Left hindlimb (tissue), 1 donor: ENCODE measurements at regions not wholly inside any gene's neighbourhood (a gene's known extent, or its start where the extent isn't known, plus 50 kb on each side); places are given as distances from the start of the nearest gene placed in this dataset.

Experiments
- DNase-seq: peaks from one replicate; pipeline ENCODE4 v3.0.0-alpha.2; 2018

DNA sequence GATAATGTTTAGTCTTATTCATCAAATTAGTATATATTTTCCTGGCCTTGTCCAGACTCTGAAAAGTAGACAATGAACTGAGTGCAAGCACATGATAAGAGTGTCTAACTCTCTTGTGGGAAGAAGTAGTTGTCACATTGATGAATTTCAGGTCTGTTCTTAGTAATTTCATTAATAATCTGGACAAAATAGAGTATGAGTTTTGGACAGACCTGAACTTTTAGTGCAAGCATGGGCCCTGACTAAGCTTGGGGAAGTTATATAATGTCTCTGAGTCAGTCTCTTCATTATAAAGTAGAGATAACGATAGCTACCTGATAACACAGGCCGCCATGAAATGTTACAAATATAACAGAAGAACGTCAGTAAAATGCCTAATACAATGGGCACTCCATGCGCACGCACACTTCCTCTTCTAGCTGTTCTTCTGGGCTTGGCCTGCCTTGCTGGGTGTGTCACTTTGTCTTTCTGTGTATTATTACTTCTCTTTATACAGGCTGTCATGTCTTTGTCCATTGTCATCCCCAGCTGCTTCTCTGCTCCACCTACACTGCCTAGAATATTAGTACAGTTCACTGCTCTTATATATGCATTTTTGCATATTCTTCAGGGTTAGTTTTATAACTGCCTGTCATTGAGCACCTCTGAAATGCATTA is 129.1 kb upstream of the HTR2A start:
- no peak for DNase-seq

GRCh38 chr13:47019977-47020376 is 123.1 kb upstream of the HTR2A start:
- DNase-seq = no peak

DNA sequence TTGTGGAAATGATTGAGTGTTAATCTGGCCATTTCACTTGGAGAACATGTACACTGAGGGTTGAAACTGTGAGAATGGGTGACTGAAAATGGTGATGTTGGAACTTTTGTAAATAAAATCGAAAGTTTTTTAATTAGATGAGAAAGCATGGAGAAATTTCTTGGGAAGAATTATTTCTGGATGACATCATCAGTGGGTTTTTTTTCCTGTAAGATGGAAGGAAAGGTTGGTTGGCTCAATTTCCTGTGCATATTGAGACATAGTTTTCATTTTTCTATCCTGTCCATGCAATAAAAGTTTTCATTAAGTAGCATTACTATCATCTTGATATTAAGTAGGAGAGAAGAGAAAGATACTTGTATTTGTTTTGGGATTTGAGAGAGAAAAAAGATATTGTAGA is 120.6 kb upstream of the HTR2A start:
- DNase-seq = no peak

DNA sequence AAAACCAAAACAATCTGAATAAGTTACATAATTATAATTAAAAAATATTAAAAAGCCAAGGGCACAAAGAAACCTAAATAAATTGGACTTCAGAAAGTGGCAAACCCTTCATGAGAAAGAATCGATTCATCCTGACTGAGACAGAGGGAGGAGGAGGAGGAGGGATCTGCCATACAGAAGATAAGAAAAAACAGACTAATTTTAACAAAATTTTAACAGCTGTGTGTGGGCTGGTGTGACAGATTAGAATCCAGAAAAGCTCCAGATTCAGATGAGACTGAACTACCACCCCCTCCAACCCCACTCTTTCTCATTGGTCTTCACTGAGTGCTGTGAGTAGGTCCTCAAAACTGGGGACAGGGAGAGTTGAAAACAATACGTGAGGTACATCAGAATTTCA is 111.5 kb upstream of the HTR2A start:
- DNase-seq = no peak

GRCh38 chr13:47005756-47006414 is 109.0 kb upstream of the HTR2A start:
- DNase-seq = no peak

- no peak for DNase-seq
Measured at GRCh38 chr13:47004540-47004939, 107.7 kb upstream of the HTR2A start.

GRCh38 chr13:47004027-47004426 is 107.2 kb upstream of the HTR2A start:
- DNase-seq = no peak

GRCh38 chr13:47000165-47000564 is 103.3 kb upstream of the HTR2A start:
- DNase-seq = no peak

GRCh38 chr13:46996316-46997030 is 99.6 kb upstream of the HTR2A start:
- no peak for DNase-seq

DNA sequence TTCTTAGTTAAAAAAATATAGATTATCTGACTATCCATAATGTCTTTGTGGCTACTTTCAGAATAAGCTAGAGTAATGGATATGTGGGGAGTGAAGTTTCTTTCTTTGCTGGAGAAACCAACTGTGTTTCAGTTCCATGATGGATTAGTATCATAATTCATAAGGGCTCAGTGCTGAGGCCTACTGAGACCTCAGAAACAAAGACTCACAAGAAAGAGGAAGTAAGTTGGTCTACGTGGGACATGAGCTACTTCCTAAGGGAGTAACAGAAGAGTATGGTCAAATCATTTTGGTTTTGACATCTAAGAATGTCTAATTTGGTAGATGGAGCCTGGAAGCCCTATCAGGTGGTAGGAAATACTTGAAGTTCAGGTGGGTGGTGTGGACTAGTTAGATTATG is 99.0 kb upstream of the HTR2A start:
- DNase-seq = no peak

DNA sequence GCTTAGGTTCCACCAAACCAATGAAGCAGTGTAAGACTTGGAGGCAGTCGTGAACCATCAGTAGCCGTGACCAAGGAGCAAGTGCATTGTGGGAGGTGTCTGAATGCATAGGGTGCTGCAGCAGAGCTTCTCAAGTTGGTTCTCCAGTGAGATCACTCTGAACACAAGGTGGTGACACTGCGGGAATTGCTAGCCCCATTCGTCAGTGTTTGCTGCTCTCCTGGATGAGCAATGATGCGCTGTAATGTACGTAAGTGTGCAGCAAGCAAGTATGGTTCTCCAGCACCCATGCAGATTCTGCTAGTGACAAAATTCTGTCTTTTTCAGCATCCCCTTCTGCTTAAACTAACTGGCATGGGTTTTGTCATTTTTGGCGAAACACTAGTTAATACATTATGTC is 97.6 kb upstream of the HTR2A start:
- DNase-seq = no peak

DNA sequence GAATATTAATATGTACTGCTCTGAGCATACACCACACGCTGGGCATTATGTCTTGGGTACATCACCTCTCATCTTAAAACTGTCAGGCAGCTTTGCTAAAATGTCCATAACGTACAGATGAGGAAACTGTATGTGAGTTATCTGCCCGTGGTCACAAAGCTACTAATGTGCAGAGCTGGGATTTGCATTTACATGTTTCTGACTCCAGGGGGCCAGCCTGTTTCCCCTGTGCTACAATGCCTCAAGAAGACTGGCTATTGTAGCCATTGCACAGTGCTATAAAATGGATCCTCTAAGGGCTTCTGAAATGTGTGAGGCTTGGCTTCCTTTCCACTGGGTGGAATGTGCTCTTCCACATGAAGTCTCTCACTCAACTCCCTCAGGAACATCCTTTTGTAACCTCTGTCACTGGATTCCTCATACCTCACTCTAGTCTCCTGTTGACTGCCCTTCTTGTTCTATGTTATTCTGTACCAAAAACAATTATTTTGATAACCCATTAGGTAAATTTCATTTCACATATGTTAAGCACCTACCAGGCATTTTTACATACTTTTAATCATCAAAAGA is 95.6 kb upstream of the HTR2A start:
- no peak for DNase-seq

DNA sequence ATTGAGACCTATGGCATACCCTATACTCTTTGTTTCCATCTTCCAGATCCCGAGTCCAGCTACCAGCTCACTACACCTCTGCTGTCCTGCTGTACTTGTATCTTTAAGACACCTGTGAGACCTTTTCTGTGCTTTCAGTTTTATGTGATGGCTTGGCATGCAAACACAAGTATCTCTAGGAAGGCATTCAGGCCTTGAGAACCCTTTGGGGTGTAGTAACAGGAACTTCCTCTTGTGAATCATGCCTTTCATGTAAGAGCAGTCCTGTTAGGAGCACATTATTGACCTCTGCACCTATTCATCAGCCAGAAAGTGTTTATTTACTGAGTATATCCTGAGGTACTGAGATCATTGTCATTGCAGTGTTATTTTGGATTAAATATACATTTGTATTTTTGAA is 87.0 kb upstream of the HTR2A start:
- DNase-seq = no peak

DNA sequence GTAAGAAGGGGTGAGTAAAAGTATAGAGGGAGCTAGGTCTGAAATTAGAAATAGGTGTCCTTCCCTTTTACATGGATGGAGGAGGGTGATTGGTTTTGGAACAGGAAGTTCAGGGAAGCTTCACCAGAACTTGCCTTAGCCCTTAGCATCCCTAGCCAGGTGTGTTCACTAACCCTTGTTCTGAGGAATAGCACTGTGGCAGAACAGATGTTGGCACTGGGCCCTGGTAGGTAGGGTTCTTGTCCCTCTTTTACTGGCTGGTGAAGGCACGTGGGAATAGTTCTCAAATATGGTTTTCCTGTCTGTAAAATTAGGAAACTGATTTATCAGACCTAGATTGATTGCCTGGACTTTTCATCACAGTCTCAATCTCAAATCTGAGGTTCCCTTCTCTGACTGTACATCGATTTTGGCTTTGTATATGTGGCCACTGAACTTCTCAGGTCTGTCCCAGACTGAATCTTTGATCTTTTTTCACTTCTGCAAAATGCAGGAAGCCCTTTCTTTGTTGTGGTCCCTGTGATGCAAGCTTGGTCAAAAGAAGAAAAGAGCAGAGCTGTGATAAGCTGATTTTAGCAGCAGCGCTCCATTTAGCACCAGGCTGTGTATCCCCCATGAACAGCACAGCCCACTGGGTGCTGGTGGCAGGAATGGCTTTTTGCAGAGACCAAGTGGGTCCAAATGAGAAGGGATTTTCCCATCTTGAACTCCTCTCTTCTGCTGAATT is 86.2 kb upstream of the HTR2A start:
- DNase-seq = no peak

- no peak for DNase-seq
Measured at GRCh38 chr13:46975173-46975572, 78.3 kb upstream of the HTR2A start.

DNA sequence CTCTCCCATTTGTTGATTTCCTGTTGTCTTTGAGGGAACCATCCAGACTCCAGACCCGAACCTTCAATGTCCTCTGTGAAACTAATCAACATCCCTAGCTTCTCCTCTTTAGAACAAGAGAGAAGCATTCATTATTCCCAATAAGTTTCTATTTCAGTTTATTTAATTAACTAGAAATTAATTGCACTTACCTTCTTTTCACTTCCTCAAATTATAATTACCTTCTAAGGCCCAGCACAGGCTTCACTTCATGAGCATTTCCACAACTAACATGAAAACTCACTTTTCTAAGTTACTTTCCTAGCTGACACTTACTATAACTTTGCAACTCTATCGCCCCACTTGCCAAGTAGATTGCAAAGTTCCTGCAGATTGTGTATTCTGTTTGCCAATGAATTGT is 71.6 kb upstream of the HTR2A start:
- no peak for DNase-seq

GRCh38 chr13:46964789-46965527 is 68.1 kb upstream of the HTR2A start:
- no peak for DNase-seq

- DNase-seq = no peak
Measured at GRCh38 chr13:46963904-46964303, 67.1 kb upstream of the HTR2A start.

- no peak for DNase-seq
Measured at GRCh38 chr13:46962281-46962941, 65.6 kb upstream of the HTR2A start.

- DNase-seq = no peak
Measured at GRCh38 chr13:46961719-46962118, 64.9 kb upstream of the HTR2A start.

DNA sequence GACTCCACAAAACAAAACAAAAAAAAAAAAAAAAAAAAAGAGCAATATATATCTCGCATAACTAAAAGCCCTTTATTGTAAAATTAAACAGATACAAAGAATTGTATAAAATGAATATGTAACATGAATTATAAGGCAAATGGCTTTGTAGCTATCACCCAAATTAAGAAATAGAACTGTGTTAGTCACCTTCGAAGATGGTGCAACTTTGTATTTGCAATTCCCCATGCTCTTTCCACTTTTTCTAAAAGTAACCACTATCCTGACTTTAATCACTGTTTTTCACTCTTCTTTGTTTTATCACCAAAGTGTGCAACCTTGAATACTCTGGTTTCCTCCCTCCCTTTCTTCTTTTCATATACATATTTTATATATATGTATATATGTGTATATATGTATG is 57.1 kb upstream of the HTR2A start:
- DNase-seq = no peak

- DNase-seq = no peak
Measured at GRCh38 chr13:46953331-46953730, 56.5 kb upstream of the HTR2A start.
